HG03175 (cell line): ENCODE measurements at regions not wholly inside any gene's neighbourhood (a gene's known extent, or its start where the extent isn't known, plus 50 kb on each side); places are given as distances from the start of the nearest gene placed in this dataset.
"Not testable (repeated sequence)": the region's sequence is repeated elsewhere in the genome, so short reads cannot be mapped to it uniquely, and the experiment has no call there.

Experiments
- ATAC-seq: cut with Tn5 transposase; IDR thresholded peaks from one replicate; pipeline ENCODE4 v1.9.1; 2021; ENCODE audit warnings: mild to moderate bottlenecking, moderate library complexity; ENCODE audit not compliant: unreplicated experiment

- ATAC-seq: no peak
Measured at GRCh38 chr10:36462194-36462593, 663.2 kb upstream of the ANKRD30A start.

DNA sequence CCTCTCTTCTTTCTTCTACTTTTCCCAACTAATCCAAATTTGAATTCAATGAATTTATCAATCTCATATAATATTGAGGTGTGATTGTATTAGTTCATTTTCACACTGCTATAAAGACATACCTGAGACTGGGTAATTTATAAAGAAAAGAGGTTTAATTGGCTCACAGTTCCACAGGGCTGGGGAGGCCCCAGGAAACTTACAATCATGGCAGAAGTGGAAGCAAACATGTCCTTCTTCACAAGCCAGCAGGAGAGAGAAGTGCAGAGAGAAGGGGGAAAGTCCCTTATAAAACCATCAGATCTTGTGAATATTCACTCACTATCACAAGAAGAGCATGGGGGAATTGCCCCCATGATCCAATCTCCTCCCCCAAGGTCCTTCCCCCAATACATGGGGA, 667.0 kb upstream of the ANKRD30A start:
- ATAC-seq: not testable (repeated sequence)

- no peak for ATAC-seq
Measured at GRCh38 chr10:36457751-36458150, 667.6 kb upstream of the ANKRD30A start.

- no peak for ATAC-seq
Measured at GRCh38 chr10:36455526-36456133, 669.8 kb upstream of the ANKRD30A start.

DNA sequence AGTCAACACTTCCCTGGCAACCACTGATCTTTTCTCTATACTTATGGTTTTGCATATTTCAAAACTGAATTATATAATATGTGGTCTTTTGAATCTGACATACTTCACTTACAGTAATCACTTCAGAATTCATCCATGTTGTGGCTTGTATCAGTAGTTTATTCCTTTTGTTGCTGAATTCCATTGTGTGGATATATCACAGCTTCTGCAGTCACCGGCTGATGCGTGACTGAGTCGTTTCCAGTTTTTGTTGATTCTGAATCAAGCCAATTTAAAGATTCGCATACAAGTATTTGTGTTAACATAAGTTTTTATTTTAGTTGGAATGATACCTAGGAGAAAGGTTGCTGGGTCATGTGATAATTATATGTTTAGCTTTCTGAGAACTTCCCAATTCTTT, 672.5 kb upstream of the ANKRD30A start:
- no peak for ATAC-seq

GRCh38 chr10:36451391-36451970, 673.9 kb upstream of the ANKRD30A start:
- no peak for ATAC-seq

GRCh38 chr10:36450380-36450779, 675.0 kb upstream of the ANKRD30A start:
- ATAC-seq: no peak

GRCh38 chr10:36448760-36449691, 676.4 kb upstream of the ANKRD30A start:
- ATAC-seq: no peak

GRCh38 chr10:36446881-36447280, 678.5 kb upstream of the ANKRD30A start:
- ATAC-seq: no peak

GRCh38 chr10:36443233-36443632, 682.2 kb upstream of the ANKRD30A start:
- ATAC-seq: no peak

- no peak for ATAC-seq
Measured at GRCh38 chr10:36441557-36441956, 683.8 kb upstream of the ANKRD30A start.

- no peak for ATAC-seq
Measured at GRCh38 chr10:36440539-36440938, 684.9 kb upstream of the ANKRD30A start.

DNA sequence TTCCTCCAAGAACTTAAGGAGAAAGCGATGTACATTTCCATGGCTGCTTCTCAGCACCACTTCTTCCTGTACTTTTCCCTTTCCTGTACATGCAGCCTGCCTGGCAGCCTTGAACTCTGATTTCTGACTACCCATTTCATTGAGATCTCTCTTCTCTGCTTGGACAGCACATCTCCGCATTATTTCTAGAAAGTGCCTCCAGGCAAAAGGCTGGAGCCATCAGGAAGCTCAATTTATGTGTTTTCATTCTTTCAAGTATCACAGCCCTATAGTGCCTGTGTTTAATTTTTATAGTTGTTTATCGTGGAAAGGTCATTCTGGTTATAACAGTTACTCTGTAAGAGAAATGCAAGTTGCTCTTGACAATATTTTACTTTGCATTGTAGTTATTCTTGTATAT, 688.0 kb upstream of the ANKRD30A start:
- ATAC-seq: no peak

DNA sequence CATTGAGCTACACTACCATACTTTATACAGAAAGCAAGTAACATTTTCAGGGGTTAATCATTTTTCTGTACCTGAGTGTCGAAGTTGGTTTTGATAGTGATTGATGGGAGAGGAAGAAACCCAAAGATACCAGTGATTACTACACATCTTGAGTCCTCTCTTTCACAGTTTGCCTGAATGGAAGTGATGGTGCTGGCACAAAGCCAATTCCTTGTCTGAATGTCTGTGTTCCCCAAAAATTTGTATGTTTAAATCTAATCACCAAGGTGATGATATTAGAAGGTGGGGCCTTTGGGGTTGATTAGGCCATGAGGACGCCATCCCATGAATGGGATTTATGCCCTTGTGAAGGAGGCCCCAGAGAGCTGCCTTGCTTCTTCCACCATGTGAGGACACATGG, 696.9 kb upstream of the ANKRD30A start:
- ATAC-seq: no peak

DNA sequence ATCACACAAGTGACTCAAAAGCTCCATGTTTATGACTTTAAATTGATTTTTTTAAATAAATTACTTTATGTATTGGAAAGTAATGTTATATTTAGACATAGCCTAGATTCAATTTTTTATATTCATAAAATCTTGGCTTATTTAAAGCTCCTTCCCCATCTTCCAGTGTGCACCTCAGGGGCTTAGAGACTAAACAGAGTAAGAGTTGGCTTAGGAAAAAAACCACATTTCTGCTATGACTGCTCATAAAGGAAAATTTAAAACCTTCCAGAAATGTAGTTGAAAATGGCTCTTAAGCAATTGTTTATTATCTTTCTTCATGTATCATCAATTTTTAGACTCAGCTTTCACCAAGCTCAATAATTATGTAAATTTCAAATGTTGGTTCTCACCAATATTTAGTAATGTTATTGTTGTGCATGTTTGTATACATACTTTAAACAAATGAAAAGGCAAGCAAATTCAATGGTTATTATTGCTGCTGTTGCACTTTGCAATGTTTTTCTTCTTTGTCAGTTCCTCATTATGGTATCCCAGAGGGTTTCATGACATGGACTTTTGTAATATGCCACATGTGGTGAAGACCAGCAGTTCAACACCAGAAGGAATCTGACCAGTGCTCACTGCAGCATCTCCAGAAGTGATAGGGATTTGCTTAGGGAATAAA, 700.1 kb upstream of the ANKRD30A start:
- no peak for ATAC-seq

- no peak for ATAC-seq
Measured at GRCh38 chr10:36424502-36424901, 700.9 kb upstream of the ANKRD30A start.

- no peak for ATAC-seq
Measured at GRCh38 chr10:36423821-36424248, 701.6 kb upstream of the ANKRD30A start.

DNA sequence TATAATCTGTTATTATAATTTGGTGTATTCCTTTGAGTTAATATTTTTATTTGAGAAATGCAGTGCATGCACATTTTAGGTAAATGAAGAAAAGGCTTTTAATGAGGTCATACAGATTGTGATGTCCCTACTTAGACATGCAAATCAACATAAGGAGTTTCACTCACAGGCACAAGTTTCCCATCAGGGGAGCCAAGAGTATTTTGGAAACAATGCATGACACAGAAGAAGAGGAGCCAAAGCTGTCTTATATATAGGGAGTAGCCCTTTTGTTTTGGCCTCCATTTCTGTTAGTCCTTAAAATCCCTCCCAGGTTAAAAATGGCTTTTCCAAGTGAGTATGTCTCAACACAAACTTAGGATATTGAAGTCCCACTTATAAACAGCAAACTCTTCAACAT, 703.4 kb upstream of the ANKRD30A start:
- ATAC-seq: no peak

DNA sequence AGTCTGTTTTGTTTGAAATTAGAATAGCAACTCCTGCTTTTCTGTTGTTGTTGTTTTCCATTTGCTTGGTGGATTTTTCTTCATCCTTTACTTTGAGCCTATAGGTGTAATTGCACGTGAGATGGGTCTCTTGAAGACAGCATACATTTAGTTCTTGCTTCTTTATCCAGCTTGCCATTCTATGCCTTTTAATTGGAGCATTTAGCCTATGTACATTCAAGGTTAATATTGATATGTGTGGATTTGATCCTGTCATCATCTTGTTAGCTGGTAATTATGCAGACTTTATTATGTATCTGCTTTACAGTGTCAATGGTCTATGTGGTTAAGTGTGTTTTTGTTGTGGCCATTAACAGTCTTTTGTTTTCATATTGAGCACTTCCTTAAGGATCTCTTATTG, 708.9 kb upstream of the ANKRD30A start:
- no peak for ATAC-seq

DNA sequence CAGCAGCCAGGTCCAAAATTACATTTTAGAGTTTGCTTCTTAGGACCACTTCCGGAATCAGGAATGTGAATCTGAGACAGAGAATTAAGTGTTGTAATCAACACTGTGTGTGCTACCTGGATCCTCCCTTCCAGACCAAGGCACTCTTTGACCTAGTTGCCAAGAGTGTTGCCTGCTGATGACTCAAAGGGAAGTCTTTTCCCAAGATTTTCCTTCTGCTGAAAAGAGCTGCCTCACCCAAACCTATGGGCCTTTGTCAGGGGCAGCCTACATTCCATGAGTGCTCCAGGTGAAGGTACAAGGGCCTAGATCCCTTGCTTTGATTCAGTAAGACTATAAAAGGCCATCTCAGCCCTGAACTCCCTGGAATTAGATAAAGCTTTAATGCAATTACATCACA, 712.5 kb upstream of the ANKRD30A start:
- no peak for ATAC-seq

GRCh38 chr10:36400238-36400637, 725.2 kb upstream of the ANKRD30A start:
- ATAC-seq: not testable (repeated sequence)
